ENCODE measurements at regions not wholly inside any gene's neighbourhood (a gene's known extent, or its start where the extent isn't known, plus 50 kb on each side); places are given as distances from the start of the nearest gene placed in this dataset.

DNA sequence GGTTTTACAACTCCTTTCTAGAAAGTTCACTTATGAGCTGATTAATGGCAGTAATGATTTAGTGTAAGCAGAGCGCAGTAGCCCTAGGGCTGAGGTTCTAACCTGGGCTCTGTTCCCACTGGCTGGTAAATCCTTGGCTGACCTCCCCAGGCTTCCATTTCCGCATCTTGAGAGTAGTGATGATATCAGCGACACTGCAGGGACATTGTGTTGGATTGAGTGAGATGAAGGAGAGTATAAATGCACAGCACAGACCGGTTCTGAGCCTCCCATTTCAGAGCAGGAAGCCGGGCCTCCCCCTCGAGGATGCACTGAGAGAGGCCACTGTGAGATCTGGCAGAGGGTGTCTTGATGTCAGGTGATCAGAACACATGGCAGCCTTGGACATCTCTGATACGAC lies 477.2 kb upstream of the SULF2 start:
- TF ChIP-seq CTCF (IDR thresholded peaks at IDR 0.05; ENCODE audit: extremely low read depth, insufficient read depth, missing control alignments): no peak
- DNase-seq (ENCODE audit: low spot score): no peak
- in situ Hi-C loops (cut with MboI; ENCODE audit: low pct_unique_long_range_greater_than_20kb, low sequenced_read_pairs, unreplicated experiment): no loop called here

DNA sequence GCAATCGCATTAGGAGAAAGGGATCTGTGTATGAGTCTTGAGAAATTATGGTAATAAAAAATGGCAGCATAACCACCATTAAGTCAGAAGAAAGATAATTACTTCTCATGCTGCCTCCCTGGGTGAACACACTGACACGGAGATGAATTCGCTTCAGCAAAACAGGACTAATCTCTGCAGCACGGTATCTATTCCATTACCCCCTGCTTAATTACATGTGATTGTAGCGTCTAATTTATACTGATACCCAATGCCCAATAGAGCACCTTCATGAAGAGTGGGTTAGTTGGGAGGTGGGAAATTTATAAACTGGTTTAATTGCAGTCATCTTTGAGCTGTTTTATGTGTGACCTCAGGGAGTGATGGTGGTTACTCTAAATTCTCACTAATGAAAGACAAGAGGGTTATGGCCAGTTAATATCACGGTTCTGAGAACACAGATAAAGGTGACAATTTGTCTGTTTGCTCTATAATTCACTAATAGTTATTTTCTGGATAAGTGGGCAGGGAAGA lies 476.2 kb upstream of the SULF2 start:
- TF ChIP-seq CTCF (IDR thresholded peaks at IDR 0.05; ENCODE audit: extremely low read depth, insufficient read depth, missing control alignments): no peak
- DNase-seq (ENCODE audit: low spot score): no peak
- in situ Hi-C loops (cut with MboI; ENCODE audit: low pct_unique_long_range_greater_than_20kb, low sequenced_read_pairs, unreplicated experiment): no loop called here

DNA sequence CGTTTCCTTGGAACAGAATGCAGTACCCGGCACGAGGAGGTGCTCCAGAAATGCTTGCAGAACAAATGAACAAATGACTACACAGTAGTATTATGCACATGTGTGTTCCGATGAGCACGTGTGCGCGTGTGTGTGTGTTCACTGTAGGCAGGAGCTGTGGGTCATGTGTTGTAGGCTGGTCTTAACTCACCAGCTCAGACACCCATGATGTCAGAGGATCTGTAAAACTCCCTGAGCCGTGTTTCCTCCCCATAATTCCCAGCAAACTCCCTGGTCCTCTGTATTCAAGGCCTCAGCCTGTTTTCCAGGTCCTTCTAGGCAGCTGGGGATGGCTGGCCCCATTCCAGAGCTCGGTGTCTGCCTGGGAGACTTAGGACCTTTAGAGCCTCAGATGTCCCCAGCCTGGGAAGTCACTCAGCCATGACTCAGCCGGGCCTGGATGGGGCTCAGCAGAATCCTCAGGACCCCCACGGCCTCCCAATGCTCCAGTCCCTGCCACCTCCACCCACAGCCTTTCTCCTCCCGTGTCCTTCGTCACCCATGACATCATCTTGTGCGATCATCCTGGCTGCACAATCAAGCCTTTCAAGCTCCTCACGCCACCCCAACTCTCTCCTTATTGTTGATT lies 475.0 kb upstream of the SULF2 start:
- no peak for TF ChIP-seq CTCF (IDR thresholded peaks at IDR 0.05; ENCODE audit: extremely low read depth, insufficient read depth, missing control alignments)
- DNase-seq (ENCODE audit: low spot score): no peak
- in situ Hi-C loops (cut with MboI; ENCODE audit: low pct_unique_long_range_greater_than_20kb, low sequenced_read_pairs, unreplicated experiment): no loop called here

DNA sequence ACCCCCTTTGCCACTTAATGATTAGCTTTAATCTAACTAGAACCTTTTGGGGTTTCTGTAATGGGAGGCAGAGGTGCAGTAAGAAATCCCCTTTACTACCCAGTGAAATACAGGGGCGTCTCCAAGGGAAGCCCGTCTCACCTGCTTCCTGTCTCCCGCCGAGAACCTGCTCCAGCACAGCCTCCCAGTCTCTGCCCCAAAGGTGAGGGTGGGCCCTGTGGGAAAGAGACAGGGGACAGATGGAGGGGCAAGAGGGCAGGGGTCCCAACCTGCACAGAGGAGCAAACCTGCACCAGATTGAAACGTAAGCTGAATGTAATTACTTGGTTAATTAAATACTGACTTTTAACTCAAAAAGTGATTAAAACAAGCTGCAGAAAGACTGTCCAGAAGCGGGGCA lies 474.2 kb upstream of the SULF2 start:
- DNase-seq (ENCODE audit: low spot score): no peak
- no peak for TF ChIP-seq CTCF (IDR thresholded peaks at IDR 0.05; ENCODE audit: extremely low read depth, insufficient read depth, missing control alignments)
- in situ Hi-C loops (cut with MboI; ENCODE audit: low pct_unique_long_range_greater_than_20kb, low sequenced_read_pairs, unreplicated experiment): no loop called here

DNA sequence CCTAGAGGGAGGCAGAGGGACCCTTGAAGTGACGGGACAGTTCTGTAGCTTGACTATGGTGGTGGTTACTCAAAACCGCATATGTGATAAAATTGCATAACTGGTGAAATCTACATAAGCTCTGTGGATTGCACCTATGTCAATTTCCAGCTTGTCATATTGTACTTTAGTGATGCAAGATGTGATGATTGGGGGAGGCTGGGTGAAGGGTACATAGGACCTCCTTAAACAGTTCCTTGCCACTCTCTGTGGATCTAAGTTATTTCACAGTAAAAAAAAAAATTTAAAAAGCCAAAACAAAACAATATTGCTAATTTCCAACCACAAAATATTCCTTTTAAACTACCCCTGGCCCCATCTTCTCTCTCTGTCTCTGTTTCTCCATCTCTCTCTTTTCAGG lies 472.6 kb upstream of the SULF2 start:
- in situ Hi-C loops (cut with MboI; ENCODE audit: low pct_unique_long_range_greater_than_20kb, low sequenced_read_pairs, unreplicated experiment): no loop called here
- DNase-seq (ENCODE audit: low spot score): no peak
- no peak for TF ChIP-seq CTCF (IDR thresholded peaks at IDR 0.05; ENCODE audit: extremely low read depth, insufficient read depth, missing control alignments)

DNA sequence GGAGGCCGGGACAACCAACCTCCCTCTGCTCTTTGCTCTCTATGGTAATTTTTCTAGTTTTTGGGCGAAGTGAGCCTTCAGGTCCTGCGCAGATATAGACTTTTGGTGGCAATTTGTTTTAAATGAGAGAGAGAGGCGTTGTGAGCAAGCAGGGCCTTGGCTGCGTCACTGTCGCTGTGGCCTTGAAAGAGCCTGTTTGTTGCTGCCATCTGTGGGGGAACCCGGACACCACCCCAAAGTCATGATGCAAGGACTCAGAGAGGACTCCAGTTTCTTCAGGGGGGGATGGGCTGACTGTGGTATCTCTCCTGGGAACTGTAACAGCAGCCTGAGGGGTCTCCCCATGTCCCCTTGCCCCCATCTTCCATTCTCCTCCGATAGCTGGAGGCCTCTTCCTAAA lies 462.7 kb upstream of the SULF2 start:
- no peak for TF ChIP-seq CTCF (IDR thresholded peaks at IDR 0.05; ENCODE audit: extremely low read depth, insufficient read depth, missing control alignments)
- in situ Hi-C loops (cut with MboI; ENCODE audit: low pct_unique_long_range_greater_than_20kb, low sequenced_read_pairs, unreplicated experiment): no loop called here

More for the DNA sequence above, 462.7 kb upstream of the SULF2 start:
- no peak for DNase-seq (ENCODE audit: low spot score)
